Right atrium auricular region (tissue), 2 donors: ENCODE measurements at regions not wholly inside any gene's neighbourhood (a gene's known extent, or its start where the extent isn't known, plus 50 kb on each side); places are given as distances from the start of the nearest gene placed in this dataset.

Experiments used
- DNase-seq: peaks from one replicate; pipeline ENCODE4 v3.0.0-alpha.2; 2019; ENCODE audit warnings: low spot score
- H3K27ac ChIP-seq, 2 donors: fragments of 200-600 bp; sonication (generic); 1 replicate in 1 of 2; 2 replicates in 1 of 2; pipeline ENCODE4 v1.5.1; 2016 to 2019
- H3K27me3 ChIP-seq, 2 donors: fragments of 200-600 bp; sonication (generic); one replicate each; pipeline versions ENCODE4 v1.5.1 to v1.6.0; 2017 to 2019
- H3K36me3 ChIP-seq: fragments of 200-600 bp; sonication (generic); one replicate; pipeline ENCODE4 v1.5.1; 2016
- H3K4me1 ChIP-seq, 2 donors: fragments of 200-600 bp; sonication (generic); one replicate each; pipeline versions ENCODE4 v1.5.1 to v1.6.0; 2017 to 2019
- H3K4me3 ChIP-seq, 2 donors: fragments of 200-600 bp; sonication (generic); 1 replicate in 1 of 2; 2 replicates in 1 of 2; pipeline ENCODE4 v1.5.1; 2017 to 2019; ENCODE audit warnings: mild to moderate bottlenecking in 1 of 2, moderate library complexity in 1 of 2
- H3K9me3 ChIP-seq, 2 donors: fragments of 200-600 bp; sonication (generic); one replicate each; pipeline ENCODE4 v1.5.1; 2019
- TF ChIP-seq, protein P1 (sequence below), 2 donors: fragments of 200-600 bp; sonication (generic); IDR thresholded peaks; one replicate each; pipeline ENCODE4 v1.5.1; 2019; ENCODE audit warnings: antibody characterized with exemption in 2 of 2

DNA sequence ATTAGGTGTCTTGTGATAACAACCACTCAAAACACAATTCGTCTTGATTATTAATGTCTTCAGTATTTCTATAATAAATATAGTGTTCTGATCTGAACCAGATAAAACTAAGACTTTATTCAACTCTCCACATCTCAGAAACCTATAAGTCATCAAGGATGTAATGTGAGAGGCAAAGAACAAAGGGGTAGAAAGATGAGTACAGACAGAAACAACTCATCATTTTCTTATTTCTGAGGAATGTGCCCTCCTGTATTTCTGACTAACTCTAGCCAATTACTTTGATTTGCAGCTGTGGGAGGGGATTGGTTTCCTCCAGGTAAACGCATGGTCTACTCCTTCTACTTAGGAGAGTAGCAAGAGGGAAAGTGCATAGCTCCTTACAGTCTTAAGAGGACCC, 73.7 kb upstream of the ST6GALNAC5 start:
- Histone ChIP-seq H3K9me3 (no peaks in the 10 kb centered on the region), H3K4me3 (no peak overlapping the region), H3K36me3 (no peaks in the 10 kb centered on the region), H3K4me1 (no peaks in the 10 kb centered on the region), H3K27ac (no peak overlapping the region), H3K27me3 (no peaks in the 10 kb centered on the region)
- TF ChIP-seq, protein P1, sequence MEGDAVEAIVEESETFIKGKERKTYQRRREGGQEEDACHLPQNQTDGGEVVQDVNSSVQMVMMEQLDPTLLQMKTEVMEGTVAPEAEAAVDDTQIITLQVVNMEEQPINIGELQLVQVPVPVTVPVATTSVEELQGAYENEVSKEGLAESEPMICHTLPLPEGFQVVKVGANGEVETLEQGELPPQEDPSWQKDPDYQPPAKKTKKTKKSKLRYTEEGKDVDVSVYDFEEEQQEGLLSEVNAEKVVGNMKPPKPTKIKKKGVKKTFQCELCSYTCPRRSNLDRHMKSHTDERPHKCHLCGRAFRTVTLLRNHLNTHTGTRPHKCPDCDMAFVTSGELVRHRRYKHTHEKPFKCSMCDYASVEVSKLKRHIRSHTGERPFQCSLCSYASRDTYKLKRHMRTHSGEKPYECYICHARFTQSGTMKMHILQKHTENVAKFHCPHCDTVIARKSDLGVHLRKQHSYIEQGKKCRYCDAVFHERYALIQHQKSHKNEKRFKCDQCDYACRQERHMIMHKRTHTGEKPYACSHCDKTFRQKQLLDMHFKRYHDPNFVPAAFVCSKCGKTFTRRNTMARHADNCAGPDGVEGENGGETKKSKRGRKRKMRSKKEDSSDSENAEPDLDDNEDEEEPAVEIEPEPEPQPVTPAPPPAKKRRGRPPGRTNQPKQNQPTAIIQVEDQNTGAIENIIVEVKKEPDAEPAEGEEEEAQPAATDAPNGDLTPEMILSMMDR (IDR thresholded peaks at IDR 0.05), result no peak
- DNase-seq, result no peak

GRCh38 chr1:76799700-76800099, 67.6 kb upstream of the ST6GALNAC5 start:
- no peak overlapping the region for H3K27ac ChIP-seq
- peaks cover 0 to 7% of the 10 kb centered on the region in 2 donors for H3K4me1 ChIP-seq
- no peak overlapping the region for H3K4me3 ChIP-seq
- TF ChIP-seq, protein P1 (IDR thresholded peaks at IDR 0.05), result no peak
- H3K27me3 ChIP-seq, result no peaks in the 10 kb centered on the region
- no peaks in the 10 kb centered on the region for H3K36me3 ChIP-seq
- H3K9me3 ChIP-seq, result no peaks in the 10 kb centered on the region
- no peak for DNase-seq

DNA sequence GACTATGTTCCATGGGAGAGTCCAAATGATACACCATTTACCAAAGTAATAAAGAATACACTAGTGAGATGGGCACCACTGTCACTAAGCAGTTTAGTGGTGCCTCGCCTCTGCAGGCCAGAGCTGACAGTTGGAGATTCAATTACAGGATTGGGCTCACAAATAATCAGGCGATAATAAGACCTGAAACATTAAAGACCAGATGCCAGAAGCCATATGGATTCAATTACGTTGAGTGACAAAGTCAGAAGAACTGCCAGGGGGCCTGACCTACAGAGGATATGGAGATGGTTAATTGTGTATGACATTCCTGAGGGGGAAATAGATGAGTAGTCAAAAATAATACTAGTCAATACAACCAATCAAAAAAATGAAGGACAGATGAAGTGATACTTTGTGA, 65.2 kb upstream of the ST6GALNAC5 start:
- H3K4me3 ChIP-seq, result no peak overlapping the region
- peaks cover 0 to 7% of the 10 kb centered on the region in 2 donors for H3K4me1 ChIP-seq
- TF ChIP-seq, protein P1 (IDR thresholded peaks at IDR 0.05), result no peak
- no peak overlapping the region for H3K27ac ChIP-seq
- no peaks in the 10 kb centered on the region for H3K9me3 ChIP-seq
- no peaks in the 10 kb centered on the region for H3K36me3 ChIP-seq
- no peaks in the 10 kb centered on the region for H3K27me3 ChIP-seq
- DNase-seq, result no peak

- Histone ChIP-seq H3K27ac (no peak overlapping the region), H3K36me3 (no peaks in the 10 kb centered on the region), H3K9me3 (no peaks in the 10 kb centered on the region), H3K27me3 (no peaks in the 10 kb centered on the region), H3K4me3 (no peak overlapping the region), H3K4me1 (no peaks in the 10 kb centered on the region)
- TF ChIP-seq, protein P1 (IDR thresholded peaks at IDR 0.05), result no peak
- no peak for DNase-seq
These were observed 59.6 kb upstream of the ST6GALNAC5 start for GRCh38 chr1:76807543-76808260.
